MG63 (cell line): ENCODE measurements at regions not wholly inside any gene's neighbourhood (a gene's known extent, or its start where the extent isn't known, plus 50 kb on each side); places are given as distances from the start of the nearest gene placed in this dataset.
A peak's percentile ranks its signal among the peaks of the same experiment; 100 is the strongest.
"Not testable (repeated sequence)": the region's sequence is repeated elsewhere in the genome, so short reads cannot be mapped to it uniquely, and the experiment has no call there.

Experiments
- DNase-seq: peaks from one replicate; pipeline ENCODE4 v3.0.0-alpha.2; 2020
- H3K27me3 ChIP-seq: fragments of 250-450 bp; sonication (Bioruptor Pico); 2 replicates; pipeline ENCODE4 v1.5.1; 2020; ENCODE audit warnings: mild to moderate bottlenecking, moderate library complexity
- H3K36me3 ChIP-seq: fragments of 250-450 bp; sonication (Bioruptor Pico); 2 replicates; pipeline ENCODE4 v1.5.1; 2020; ENCODE audit warnings: mild to moderate bottlenecking, moderate library complexity
- H3K4me3 ChIP-seq: fragments of 250-450 bp; sonication (Bioruptor Pico); 2 replicates; pipeline ENCODE4 v1.5.1; 2020; ENCODE audit warnings: mild to moderate bottlenecking, moderate library complexity
- H3K9me3 ChIP-seq: fragments of 250-450 bp; sonication (Bioruptor Pico); 2 replicates; pipeline ENCODE4 v1.5.1; 2020; ENCODE audit warnings: mild to moderate bottlenecking, moderate library complexity

DNA sequence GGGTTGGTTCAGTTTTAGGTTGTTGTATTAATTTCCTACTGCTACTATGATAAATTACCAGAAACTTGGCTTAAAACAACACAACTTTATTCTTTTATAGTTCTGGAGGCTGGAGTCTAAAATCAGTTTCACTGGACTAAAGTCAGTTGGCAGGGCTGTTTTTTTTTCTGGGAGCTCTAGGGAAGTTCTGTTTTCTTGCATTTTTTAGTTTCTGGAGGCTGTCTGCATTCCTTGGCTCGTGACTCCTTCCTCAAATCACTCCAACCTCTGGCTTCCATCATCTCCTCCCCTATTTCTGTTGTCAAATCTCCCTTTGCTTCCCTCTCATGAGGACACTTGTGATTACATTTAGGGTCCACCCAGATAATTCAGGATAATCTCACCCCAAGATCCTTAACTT lies 51.3 kb upstream of the SUB1 start:
- no peak overlapping the region for H3K4me3 ChIP-seq
- H3K9me3 ChIP-seq: no peaks in the 10 kb centered on the region
- H3K27me3 ChIP-seq: no peaks in the 10 kb centered on the region
- DNase-seq: no peak
- H3K36me3 ChIP-seq: no peaks in the 10 kb centered on the region

DNA sequence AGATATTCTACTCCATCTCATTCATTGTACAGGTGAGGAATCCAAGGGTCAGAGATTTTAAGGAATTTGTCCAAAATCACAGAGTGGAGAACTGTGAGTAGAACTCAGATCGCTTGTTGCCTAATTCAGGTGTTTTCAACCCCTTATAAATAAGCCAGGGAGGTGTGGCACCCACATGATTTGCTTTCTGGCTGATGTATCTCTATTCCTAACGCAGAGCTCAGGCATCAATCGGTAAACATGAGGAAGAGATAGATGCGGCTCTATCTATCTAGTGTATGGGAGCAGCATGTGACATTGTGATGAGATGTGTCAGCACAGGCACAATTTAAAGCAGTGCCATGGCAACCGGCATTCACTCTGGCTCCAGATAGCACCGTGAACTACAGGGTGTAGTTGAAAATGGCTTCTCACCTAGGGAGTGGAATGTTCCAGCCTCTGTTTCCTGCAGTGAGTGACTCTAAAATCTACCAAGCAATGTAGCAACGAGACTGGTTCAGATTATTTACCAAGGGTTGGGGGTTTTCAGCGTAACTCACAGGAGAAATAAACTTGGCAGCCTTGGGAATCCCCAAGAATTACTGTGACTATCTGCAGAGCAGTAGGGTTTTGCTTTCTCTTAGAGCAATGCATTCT lies 53.4 kb upstream of the SUB1 start:
- H3K36me3 ChIP-seq: no peaks in the 10 kb centered on the region
- no peaks in the 10 kb centered on the region for H3K27me3 ChIP-seq
- DNase-seq: peak; percentile 12
- no peaks in the 10 kb centered on the region for H3K9me3 ChIP-seq
- H3K4me3 ChIP-seq: no peak overlapping the region

DNA sequence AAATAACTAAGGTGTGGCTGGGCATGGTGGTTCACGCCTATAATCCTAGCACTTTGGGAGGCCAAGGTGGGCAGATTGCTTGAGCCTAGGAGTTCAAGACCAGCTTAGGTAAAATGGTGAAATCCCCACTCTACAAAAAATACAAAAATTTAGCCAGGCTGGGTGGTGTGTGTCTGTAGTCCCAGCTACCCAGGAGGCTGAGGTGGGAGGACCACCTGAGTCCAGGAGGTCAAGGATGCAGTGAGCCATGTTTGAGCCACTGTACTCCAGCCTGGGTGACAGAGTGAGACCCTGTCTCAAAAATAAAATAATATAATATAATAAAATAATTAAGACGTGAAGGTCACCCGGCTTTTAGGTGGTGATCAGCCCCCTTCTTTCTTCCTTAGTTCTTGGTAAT lies 58.0 kb upstream of the SUB1 start:
- not testable (repeated sequence) for DNase-seq, H3K36me3 ChIP-seq, H3K9me3 ChIP-seq, H3K4me3 ChIP-seq, H3K27me3 ChIP-seq

DNA sequence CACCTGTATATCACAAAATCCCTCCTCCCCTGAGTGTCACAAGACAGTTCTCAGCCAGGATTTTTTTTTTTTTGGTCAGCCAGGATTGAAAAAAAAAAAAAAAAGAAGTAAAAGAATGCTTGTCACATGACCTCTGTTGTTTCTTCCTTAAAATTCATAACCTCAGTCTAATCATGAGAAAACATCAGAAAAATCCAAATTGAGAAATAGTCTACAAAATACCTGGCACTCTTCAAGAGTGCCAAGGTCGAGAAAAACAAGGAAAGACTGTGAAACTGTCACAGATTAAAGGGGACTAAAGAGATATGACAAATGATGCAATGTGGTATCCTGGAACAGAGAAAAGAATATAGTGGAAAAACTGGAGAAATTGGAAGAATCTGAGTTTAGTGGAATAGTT lies 58.5 kb upstream of the SUB1 start:
- Histone ChIP-seq H3K9me3 (no peaks in the 10 kb centered on the region), H3K4me3 (no peak overlapping the region), H3K27me3 (no peaks in the 10 kb centered on the region), H3K36me3 (no peaks in the 10 kb centered on the region)
- no peak for DNase-seq

GRCh38 chr5:32523625-32524024 lies 61.7 kb upstream of the SUB1 start:
- no peaks in the 10 kb centered on the region for H3K36me3 ChIP-seq
- H3K4me3 ChIP-seq: no peak overlapping the region
- peak; percentile 13 for DNase-seq
- H3K9me3 ChIP-seq: no peaks in the 10 kb centered on the region
- H3K27me3 ChIP-seq: no peaks in the 10 kb centered on the region

DNA sequence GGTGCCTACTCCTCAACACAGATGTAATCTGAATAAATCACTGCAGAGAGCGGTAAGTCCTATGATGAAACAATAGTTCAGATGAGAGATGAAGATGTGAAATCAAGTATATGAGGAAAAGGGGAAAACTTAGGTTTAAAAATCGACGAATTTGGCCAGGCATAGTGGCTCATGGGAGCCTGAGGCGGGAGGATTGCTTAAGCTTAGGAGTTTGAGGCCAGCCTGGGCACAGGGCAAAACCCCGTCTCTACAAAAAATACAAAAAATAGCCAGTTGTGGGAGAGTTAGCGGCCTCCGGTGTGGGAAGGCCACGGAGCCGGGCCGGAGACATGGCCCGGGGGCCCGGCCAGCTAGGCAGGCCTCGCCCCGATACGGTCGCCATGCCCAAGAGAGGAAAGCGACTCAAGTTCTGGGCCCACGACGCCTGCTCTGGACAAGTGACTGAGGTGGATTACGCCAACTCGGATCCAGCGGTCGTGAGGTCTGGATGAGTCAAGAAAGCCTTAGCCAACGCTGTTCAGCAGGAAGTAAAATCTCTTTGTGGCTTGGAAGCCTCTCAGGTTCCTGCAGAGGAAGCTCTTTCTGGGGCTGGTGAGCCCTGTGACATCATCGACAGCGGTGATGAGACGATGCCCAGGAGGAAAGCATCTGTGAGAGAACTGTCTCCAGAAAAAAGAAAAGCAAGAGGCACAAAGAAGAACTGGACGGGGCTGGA lies 62.8 kb upstream of the SUB1 start:
- H3K9me3 ChIP-seq: no peaks in the 10 kb centered on the region
- no peaks in the 10 kb centered on the region for H3K27me3 ChIP-seq
- DNase-seq: peak; percentile 95
- H3K36me3 ChIP-seq: no peaks in the 10 kb centered on the region
- H3K4me3 ChIP-seq: no peak overlapping the region

GRCh38 chr5:32521481-32521880 lies 63.9 kb upstream of the SUB1 start:
- Histone ChIP-seq H3K4me3 (no peak overlapping the region), H3K27me3 (no peaks in the 10 kb centered on the region), H3K9me3 (no peaks in the 10 kb centered on the region), H3K36me3 (no peaks in the 10 kb centered on the region)
- DNase-seq: no peak

GRCh38 chr5:32520972-32521371 lies 64.4 kb upstream of the SUB1 start:
- Histone ChIP-seq H3K36me3 (no peaks in the 10 kb centered on the region), H3K4me3 (no peak overlapping the region), H3K27me3 (no peaks in the 10 kb centered on the region), H3K9me3 (no peaks in the 10 kb centered on the region)
- DNase-seq: no peak

DNA sequence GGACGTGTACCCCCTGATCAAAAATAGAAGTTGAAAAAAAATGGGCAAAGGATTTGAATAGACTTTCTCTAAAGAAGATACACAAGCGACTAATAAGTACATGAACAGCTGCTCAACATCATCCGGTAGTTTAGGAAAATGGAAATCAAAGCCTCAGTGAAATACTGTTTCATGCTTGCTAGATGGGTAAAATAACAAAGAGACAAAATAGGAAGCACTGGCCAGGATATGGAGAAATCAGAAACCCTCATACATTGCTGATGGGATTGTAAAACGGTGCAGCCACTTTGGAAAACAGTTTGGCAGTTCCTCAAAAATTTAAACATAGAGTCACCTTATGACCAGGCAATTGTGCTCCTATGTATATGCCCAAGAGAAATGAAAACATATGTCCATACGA lies 65.0 kb upstream of the SUB1 start:
- no peak overlapping the region for H3K4me3 ChIP-seq
- H3K9me3 ChIP-seq: no peaks in the 10 kb centered on the region
- no peaks in the 10 kb centered on the region for H3K36me3 ChIP-seq
- no peaks in the 10 kb centered on the region for H3K27me3 ChIP-seq
- no peak for DNase-seq

- Histone ChIP-seq H3K9me3 (no peaks in the 10 kb centered on the region), H3K36me3 (no peaks in the 10 kb centered on the region), H3K4me3 (no peak overlapping the region), H3K27me3 (no peaks in the 10 kb centered on the region)
- no peak for DNase-seq
Measured at GRCh38 chr5:32519508-32519907, 65.8 kb upstream of the SUB1 start.

DNA sequence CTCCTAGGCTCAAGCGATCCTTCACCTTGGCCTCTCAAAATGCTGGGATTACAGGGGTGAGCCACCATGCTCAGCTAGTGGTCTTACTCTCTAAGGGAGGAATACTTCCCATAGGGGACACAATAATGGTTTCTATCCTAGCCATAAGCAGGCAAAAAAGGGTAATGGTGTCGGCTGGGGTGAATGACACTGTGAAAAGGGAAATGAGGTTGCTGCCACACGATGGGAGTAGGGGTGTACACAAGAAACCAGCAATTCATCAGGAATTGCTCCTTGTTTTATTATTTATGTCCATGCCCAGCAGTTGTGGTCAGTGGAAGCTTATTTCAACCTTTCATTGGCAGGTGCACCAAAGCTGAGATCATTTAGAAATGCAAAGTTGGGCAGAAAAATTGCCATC lies 70.3 kb upstream of the ZFR start:
- no peaks in the 10 kb centered on the region for H3K27me3 ChIP-seq
- H3K36me3 ChIP-seq: no peaks in the 10 kb centered on the region
- H3K4me3 ChIP-seq: no peak overlapping the region
- no peaks in the 10 kb centered on the region for H3K9me3 ChIP-seq
- DNase-seq: peak; percentile 47

- no peak for DNase-seq
- H3K4me3 ChIP-seq: no peak overlapping the region
- no peaks in the 10 kb centered on the region for H3K9me3 ChIP-seq
- H3K27me3 ChIP-seq: no peaks in the 10 kb centered on the region
- H3K36me3 ChIP-seq: no peaks in the 10 kb centered on the region
Measured at GRCh38 chr5:32512926-32513325, 68.4 kb upstream of the ZFR start.

DNA sequence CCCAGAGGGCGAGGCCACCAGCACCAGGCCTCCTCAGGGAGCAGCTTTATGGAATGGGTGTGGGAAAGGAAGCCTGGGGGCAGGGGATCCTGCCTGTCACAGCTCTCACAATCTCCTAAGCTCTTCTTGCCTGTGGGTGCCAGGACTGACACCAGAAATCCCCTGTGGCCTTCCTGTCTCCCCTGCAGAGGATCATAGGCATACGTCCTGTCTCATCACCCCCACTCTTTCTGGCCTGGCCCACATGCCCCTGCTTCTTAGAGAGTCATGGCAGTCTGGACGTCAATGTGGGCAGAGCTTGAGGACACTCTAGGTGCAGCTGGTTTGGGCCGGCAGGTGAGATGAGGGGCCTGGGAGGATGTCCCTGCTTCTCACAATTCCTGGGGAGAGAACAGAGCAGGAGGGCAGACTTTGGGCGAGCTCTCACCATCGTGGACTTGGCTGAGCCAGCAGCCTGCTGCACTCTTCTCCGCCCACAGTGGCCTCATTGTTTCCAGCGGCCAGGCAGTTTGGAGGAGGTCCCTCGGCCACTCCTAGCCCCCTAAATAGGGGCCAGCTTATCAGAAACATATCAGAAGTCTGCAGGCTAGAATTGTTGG lies 67.3 kb upstream of the ZFR start:
- no peak overlapping the region for H3K4me3 ChIP-seq
- no peaks in the 10 kb centered on the region for H3K36me3 ChIP-seq
- H3K27me3 ChIP-seq: no peaks in the 10 kb centered on the region
- DNase-seq: no peak
- no peaks in the 10 kb centered on the region for H3K9me3 ChIP-seq

DNA sequence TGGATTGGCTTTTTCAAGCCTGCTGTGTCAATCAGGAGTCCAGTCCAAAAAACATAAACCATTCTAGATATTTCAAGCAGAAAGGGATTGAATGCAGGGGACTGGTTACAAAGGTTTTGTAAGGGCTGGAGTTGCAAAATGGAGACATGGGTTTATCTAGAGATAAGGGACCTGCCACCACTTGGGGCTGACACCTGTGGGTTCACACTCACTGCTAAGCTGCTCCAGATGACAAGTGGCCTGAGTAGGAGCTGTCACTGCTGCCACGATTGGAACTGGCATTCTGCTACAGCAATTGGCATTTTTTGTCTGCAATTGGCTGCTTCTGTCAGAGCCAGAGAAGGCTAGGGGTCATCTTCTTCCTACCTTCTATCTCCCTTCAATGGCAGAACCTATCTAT lies 66.3 kb upstream of the ZFR start:
- no peak for DNase-seq
- H3K27me3 ChIP-seq: no peaks in the 10 kb centered on the region

DNA sequence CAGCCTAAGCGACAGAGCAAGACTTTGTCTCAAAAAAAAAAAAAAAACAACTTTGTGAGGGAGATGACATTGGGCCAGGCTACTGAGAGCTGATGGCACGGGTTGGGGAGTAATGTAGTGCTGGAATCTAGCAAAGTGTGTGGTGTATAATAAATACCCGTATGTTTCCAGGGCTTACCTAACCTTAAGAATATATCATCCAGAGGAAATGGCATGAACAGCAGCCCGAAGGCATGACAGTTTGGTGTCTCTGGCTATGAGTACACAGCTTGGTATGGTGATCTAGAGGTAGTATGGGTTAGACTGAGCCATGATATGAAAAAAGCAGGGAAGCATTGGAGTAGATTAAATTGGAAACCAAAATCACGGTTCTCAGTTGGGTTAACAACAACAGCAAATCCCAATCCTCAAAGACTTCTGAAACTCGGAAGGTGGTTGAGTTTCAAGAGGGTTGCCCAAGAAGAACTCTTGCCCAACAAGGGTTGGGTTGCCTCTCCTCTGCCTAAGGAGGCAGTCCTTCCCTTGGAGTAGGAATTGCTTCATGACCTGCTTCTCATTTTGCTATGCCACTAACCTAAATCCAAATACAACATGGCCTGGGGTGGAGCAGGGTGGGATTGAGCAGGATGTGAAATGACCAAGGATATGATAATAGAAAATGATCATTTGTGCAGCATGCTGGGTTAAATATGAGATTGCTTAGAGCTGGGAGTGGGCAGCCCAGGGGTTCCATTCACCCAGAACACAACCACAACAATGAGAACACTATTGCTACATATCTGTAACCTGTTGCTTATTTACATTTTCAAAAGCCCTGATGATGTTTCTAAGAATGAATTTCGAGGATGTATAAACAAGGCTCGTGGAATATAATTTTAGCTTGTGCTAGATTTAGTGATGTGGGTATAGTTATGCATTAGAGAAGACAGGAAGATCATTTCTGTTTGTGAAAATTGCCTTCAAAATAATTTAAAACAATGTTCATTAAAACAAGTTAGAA lies 64.6 kb upstream of the ZFR start:
- peak; percentile 24 for DNase-seq
- Histone ChIP-seq H3K4me3 (no peak overlapping the region), H3K9me3 (no peaks in the 10 kb centered on the region), H3K27me3 (no peaks in the 10 kb centered on the region), H3K36me3 (no peaks in the 10 kb centered on the region)

More for the DNA sequence above, 66.3 kb upstream of the ZFR start:
- H3K9me3 ChIP-seq: no peaks in the 10 kb centered on the region
- no peaks in the 10 kb centered on the region for H3K36me3 ChIP-seq
- H3K4me3 ChIP-seq: no peak overlapping the region

GRCh38 chr5:32507738-32508434 lies 63.3 kb upstream of the ZFR start:
- Histone ChIP-seq H3K27me3 (no peaks in the 10 kb centered on the region), H3K36me3 (no peaks in the 10 kb centered on the region), H3K9me3 (no peaks in the 10 kb centered on the region), H3K4me3 (no peak overlapping the region)
- DNase-seq: peak; percentile 72
